BE2C (cell line): ENCODE measurements at regions not wholly inside any gene's neighbourhood (a gene's known extent, or its start where the extent isn't known, plus 50 kb on each side); places are given as distances from the start of the nearest gene placed in this dataset.

Source experiments
- DNase-seq: peaks from one replicate; pipeline ENCODE4 v3.0.0-alpha.2; 2020
- H3K27me3 ChIP-seq: fragments of 250-450 bp; sonication (Bioruptor Pico); 2 replicates; pipeline ENCODE4 v1.5.1; 2020; ENCODE audit warnings: mild to moderate bottlenecking
- H3K36me3 ChIP-seq: fragments of 250-450 bp; sonication (Bioruptor Pico); 2 replicates; pipeline ENCODE4 v1.5.1; 2020; ENCODE audit warnings: mild to moderate bottlenecking
- H3K4me1 ChIP-seq: fragments of 250-450 bp; sonication (Bioruptor Pico); 2 replicates; pipeline ENCODE4 v1.5.1; 2020
- H3K4me3 ChIP-seq: 2 replicates; pipeline ENCODE4 v1.5.1; 2011; ENCODE audit warnings: low read depth, low read length
- H3K9me3 ChIP-seq: fragments of 250-450 bp; sonication (Bioruptor Pico); 2 replicates; pipeline ENCODE4 v1.5.1; 2020
- TF ChIP-seq, protein P1 (sequence below): IDR thresholded peaks from 2 replicates; pipeline ENCODE4 v1.5.1; 2012; ENCODE audit warnings: mild to moderate bottlenecking, low read depth, low read length

- no peak for DNase-seq
- Histone ChIP-seq H3K4me1 (peaks cover 4% of the 10 kb centered on the region; the same call in 1 of the 2 replicates), H3K9me3 (no peaks in the 10 kb centered on the region; the same call in 1 of the 2 replicates), H3K36me3 (no peaks in the 10 kb centered on the region), H3K4me3 (no peak overlapping the region), H3K27me3 (peaks cover 3% of the 10 kb centered on the region; the same call in 1 of the 2 replicates)
- TF ChIP-seq, protein P1, sequence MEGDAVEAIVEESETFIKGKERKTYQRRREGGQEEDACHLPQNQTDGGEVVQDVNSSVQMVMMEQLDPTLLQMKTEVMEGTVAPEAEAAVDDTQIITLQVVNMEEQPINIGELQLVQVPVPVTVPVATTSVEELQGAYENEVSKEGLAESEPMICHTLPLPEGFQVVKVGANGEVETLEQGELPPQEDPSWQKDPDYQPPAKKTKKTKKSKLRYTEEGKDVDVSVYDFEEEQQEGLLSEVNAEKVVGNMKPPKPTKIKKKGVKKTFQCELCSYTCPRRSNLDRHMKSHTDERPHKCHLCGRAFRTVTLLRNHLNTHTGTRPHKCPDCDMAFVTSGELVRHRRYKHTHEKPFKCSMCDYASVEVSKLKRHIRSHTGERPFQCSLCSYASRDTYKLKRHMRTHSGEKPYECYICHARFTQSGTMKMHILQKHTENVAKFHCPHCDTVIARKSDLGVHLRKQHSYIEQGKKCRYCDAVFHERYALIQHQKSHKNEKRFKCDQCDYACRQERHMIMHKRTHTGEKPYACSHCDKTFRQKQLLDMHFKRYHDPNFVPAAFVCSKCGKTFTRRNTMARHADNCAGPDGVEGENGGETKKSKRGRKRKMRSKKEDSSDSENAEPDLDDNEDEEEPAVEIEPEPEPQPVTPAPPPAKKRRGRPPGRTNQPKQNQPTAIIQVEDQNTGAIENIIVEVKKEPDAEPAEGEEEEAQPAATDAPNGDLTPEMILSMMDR, result no peak
Measured at GRCh38 chr11:106177311-106177710, 99.8 kb downstream of the AASDHPPT start.

GRCh38 chr11:106178361-106178760, 100.9 kb downstream of the AASDHPPT start:
- H3K27me3 ChIP-seq, result no peaks in the 10 kb centered on the region
- TF ChIP-seq, protein P1, result no peak
- no peak overlapping the region for H3K4me3 ChIP-seq
- no peaks in the 10 kb centered on the region; the same call in 1 of the 2 replicates for H3K9me3 ChIP-seq
- DNase-seq, result no peak
- no peaks in the 10 kb centered on the region for H3K4me1 ChIP-seq
- no peaks in the 10 kb centered on the region for H3K36me3 ChIP-seq

DNA sequence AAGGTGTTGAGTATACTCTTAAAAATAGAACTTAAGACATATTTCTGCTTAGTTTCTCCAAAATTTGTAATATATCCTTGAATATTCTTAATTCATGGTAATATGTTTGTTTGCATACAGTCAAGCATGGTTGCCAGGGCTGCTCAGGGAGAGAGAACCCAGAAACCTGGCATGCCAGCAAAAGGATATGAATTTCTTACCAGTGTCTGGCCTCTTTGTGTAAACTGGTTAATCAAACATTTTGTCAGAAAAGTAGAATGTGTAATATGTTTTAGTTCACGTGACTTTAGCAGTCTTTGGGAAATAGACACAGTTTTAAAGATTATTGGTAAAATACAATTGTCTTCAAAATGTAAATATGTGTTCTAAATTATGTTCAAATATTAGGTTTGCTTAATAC, 101.6 kb downstream of the AASDHPPT start:
- DNase-seq, result no peak
- H3K4me1 ChIP-seq, result no peaks in the 10 kb centered on the region
- TF ChIP-seq, protein P1, result no peak

DNA sequence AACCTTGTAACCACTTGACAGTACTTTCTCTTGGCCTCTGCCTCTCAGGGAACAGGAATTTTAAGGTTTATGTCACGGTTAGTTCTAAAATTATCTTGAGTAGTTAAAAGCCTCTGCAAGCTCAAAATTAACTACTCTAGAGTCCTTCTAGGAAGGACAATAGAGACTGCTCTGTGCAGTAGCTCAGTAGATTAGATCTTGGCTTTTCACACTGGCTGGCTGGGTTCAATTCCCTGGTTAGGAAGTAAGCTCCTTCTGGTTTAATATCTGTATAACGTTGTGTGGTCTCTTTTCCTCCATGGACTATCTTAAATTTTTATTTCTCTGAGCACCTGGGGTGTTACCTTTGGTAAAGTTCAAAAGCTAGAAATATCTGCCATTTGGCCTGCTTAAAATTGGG, 109.2 kb downstream of the AASDHPPT start:
- no peak for DNase-seq
- Histone ChIP-seq H3K27me3 (0 out of 2 replicates have a peak, but pooled peaks cover 4% of the 10 kb centered on the region), H3K36me3 (no peaks in the 10 kb centered on the region), H3K4me1 (no peaks in the 10 kb centered on the region), H3K4me3 (no peak overlapping the region), H3K9me3 (no peaks in the 10 kb centered on the region)
- TF ChIP-seq, protein P1, result no peak

More for the DNA sequence above, 101.6 kb downstream of the AASDHPPT start:
- no peaks in the 10 kb centered on the region for H3K36me3 ChIP-seq
- H3K4me3 ChIP-seq, result no peak overlapping the region
- H3K27me3 ChIP-seq, result no peaks in the 10 kb centered on the region
- H3K9me3 ChIP-seq, result no peaks in the 10 kb centered on the region; the same call in 1 of the 2 replicates

DNA sequence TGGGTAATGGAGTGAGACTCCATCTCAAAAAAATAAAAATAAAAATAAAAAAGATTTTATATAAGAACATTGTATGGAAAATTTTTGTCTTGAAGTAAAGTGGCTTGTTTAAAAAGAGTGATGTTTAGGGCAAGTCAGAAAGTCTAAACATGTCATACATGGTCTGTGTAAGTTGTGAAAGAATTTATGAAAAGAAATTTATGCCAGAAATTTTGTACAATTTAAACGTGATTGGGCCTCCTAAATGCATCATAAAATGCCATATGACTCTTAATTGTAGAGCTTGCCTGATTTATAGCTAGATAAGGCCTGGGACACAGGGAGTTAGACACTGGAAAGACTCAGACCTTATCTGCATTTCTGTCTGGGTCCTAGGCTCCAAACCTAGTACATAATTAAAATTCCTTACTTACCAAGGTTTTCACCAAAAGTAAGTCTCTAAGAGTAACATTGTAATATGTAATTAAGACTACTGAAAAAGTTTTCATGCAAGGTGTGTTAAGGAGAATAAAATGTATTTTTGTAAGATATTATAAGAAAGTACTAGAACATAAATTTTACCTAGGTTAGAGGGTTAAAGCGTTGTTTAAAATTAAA, 110.5 kb downstream of the AASDHPPT start:
- Histone ChIP-seq H3K4me1 (no peaks in the 10 kb centered on the region), H3K36me3 (no peaks in the 10 kb centered on the region), H3K9me3 (no peaks in the 10 kb centered on the region), H3K27me3 (0 out of 2 replicates have a peak, but pooled peaks cover 4% of the 10 kb centered on the region), H3K4me3 (no peak overlapping the region)
- TF ChIP-seq, protein P1, result no peak
- DNase-seq, result no peak

GRCh38 chr11:106193956-106194355, 116.5 kb downstream of the AASDHPPT start:
- Histone ChIP-seq H3K9me3 (no peaks in the 10 kb centered on the region), H3K4me3 (no peak overlapping the region), H3K4me1 (peaks cover 4% of the 10 kb centered on the region; the same call in 1 of the 2 replicates)

More at GRCh38 chr11:106193956-106194355, 116.5 kb downstream of the AASDHPPT start:
- no peak for DNase-seq
- 0 out of 2 replicates have a peak, but pooled peaks cover 2% of the 10 kb centered on the region for H3K27me3 ChIP-seq
- H3K36me3 ChIP-seq, result no peaks in the 10 kb centered on the region
- TF ChIP-seq, protein P1, result no peak
